ENCODE measurements at regions not wholly inside any gene's neighbourhood (a gene's known extent, or its start where the extent isn't known, plus 50 kb on each side); places are given as distances from the start of the nearest gene placed in this dataset.

- ChIA-PET POLR2A (no interaction called here), CTCF (no interaction called here)
- Histone ChIP-seq H3K4me3 (ENCODE audit: low read depth in 2 of 2, low read length in 1 of 2) (no peak overlapping the region), H2AFZ (ENCODE audit: low read depth) (no peak overlapping the region), H3F3A (replicated peaks; ENCODE audit: insufficient read depth) (no peaks in the 10 kb centered on the region), H3K9ac (no peak overlapping the region), H4K20me1 (ENCODE audit: insufficient read depth) (no peaks in the 10 kb centered on the region), H3K9me2 (no peaks in the 10 kb centered on the region), H3K79me2 (ENCODE audit: insufficient read depth) (no peaks in the 10 kb centered on the region), H3K27ac (ENCODE audit: low read depth in 2 of 2, low read length in 1 of 2) (no peak overlapping the region), H3K4me1 (ENCODE audit: control insufficient read depth in 1 of 2, insufficient read depth in 2 of 2, low read depth in 1 of 2, low read length in 1 of 2) (no peaks in the 10 kb centered on the region), H3K4me2 (no peak overlapping the region), H3K27me3 (ENCODE audit: insufficient read depth) (no peaks in the 10 kb centered on the region), H3K36me3 (replicated peaks in 1 of 2; ENCODE audit: control insufficient read depth in 1 of 2, insufficient read depth in 2 of 2, low read length in 1 of 2) (no peaks in the 10 kb centered on the region), H3K9me3 (no peaks in the 10 kb centered on the region)
- 36% methylated on average over 2 of the region's 2 CpGs for WGBS (ENCODE audit: low lambda C conversion rate)
- no peak for TF ChIP-seq FOXM1 (IDR thresholded peaks at IDR 0.05; ENCODE audit: low read depth)
- no peak for TF ChIP-seq TEAD4 (IDR thresholded peaks at IDR 0.05; ENCODE audit: borderline replicate concordance, insufficient read depth)
- TF ChIP-seq MXI1 (IDR thresholded peaks at IDR 0.05; ENCODE audit: low read depth, low read length), result no peak
- TF ChIP-seq GABPA (IDR thresholded peaks at IDR 0.05; ENCODE audit: low read depth), result no peak
- TF ChIP-seq ELF1 (IDR thresholded peaks at IDR 0.05), result no peak
- TF ChIP-seq SMC3 (IDR thresholded peaks at IDR 0.05; ENCODE audit: low read depth, low read length), result no peak
- TF ChIP-seq CHD2 (IDR thresholded peaks at IDR 0.05; ENCODE audit: low read length, partially characterized antibody), result no peak
- TF ChIP-seq RFX5 (IDR thresholded peaks at IDR 0.05; ENCODE audit: low read length), result no peak
- no peak for TF ChIP-seq USF1 (IDR thresholded peaks at IDR 0.05; ENCODE audit: borderline replicate concordance, low read depth)
- no peak for TF ChIP-seq REST (IDR thresholded peaks at IDR 0.05; ENCODE audit: low read depth, low read length)
- TF ChIP-seq, protein P1, sequence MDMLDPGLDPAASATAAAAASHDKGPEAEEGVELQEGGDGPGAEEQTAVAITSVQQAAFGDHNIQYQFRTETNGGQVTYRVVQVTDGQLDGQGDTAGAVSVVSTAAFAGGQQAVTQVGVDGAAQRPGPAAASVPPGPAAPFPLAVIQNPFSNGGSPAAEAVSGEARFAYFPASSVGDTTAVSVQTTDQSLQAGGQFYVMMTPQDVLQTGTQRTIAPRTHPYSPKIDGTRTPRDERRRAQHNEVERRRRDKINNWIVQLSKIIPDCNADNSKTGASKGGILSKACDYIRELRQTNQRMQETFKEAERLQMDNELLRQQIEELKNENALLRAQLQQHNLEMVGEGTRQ (IDR thresholded peaks at IDR 0.05; ENCODE audit: borderline replicate concordance, low read depth, low read length), result no peak
- TF ChIP-seq, protein P2, sequence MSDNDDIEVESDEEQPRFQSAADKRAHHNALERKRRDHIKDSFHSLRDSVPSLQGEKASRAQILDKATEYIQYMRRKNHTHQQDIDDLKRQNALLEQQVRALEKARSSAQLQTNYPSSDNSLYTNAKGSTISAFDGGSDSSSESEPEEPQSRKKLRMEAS (IDR thresholded peaks at IDR 0.05; ENCODE audit: low read depth), result no peak
- TF ChIP-seq SIN3A (IDR thresholded peaks at IDR 0.05; ENCODE audit: borderline replicate concordance, low read depth, low read length), result no peak
- TF ChIP-seq EZH2phosphoT487 (IDR thresholded peaks at IDR 0.05; ENCODE audit: borderline replicate concordance, low read depth), result no peak
- DNase-seq, result no peak
Observed at GRCh38 chr4:27577951-27578350, 717.3 kb downstream of the STIM2 start.

All from SK-N-SH (cell line).